Ramos (cell line): ENCODE measurements at regions not wholly inside any gene's neighbourhood (a gene's known extent, or its start where the extent isn't known, plus 50 kb on each side); places are given as distances from the start of the nearest gene placed in this dataset.

Experiments
- in situ Hi-C: fragments of 300-500 bp; cut with MboI; formaldehyde crosslinking; loops from one replicate; pipeline ENCODE4 v1.14.3; 2022; ENCODE audit warnings: low sequenced_read_pairs; ENCODE audit not compliant: unreplicated experiment

- in situ Hi-C loops = no loop called here
Observed at GRCh38 chr4:114161809-114162208, 182.4 kb upstream of the ARSJ start.

- in situ Hi-C loops = no loop called here
Observed at GRCh38 chr4:114163051-114163450, 183.6 kb upstream of the ARSJ start.

- in situ Hi-C loops = no loop called here
Observed at GRCh38 chr4:114173968-114174367, 194.5 kb upstream of the ARSJ start.

GRCh38 chr4:114177628-114178027, 198.2 kb upstream of the ARSJ start:
- in situ Hi-C loops = no loop called here

GRCh38 chr4:114178392-114178791, 198.9 kb upstream of the ARSJ start:
- in situ Hi-C loops = no loop called here

GRCh38 chr4:114180481-114180880, 201.0 kb upstream of the ARSJ start:
- in situ Hi-C loops = no loop called here

GRCh38 chr4:114184901-114185300, 205.5 kb upstream of the ARSJ start:
- in situ Hi-C loops = no loop called here

GRCh38 chr4:114187592-114187991, 208.1 kb upstream of the ARSJ start:
- in situ Hi-C loops = no loop called here

- in situ Hi-C loops = no loop called here
Observed at GRCh38 chr4:114191496-114191895, 212.0 kb upstream of the ARSJ start.

- in situ Hi-C loops = no loop called here
Observed at GRCh38 chr4:114192854-114193253, 213.4 kb upstream of the ARSJ start.

GRCh38 chr4:114193624-114194399, 214.4 kb upstream of the ARSJ start:
- in situ Hi-C loops = no loop called here

- in situ Hi-C loops = no loop called here
Observed at GRCh38 chr4:114196606-114197005, 217.2 kb upstream of the ARSJ start.

- in situ Hi-C loops = no loop called here
Observed at GRCh38 chr4:114200026-114200425, 220.6 kb upstream of the ARSJ start.

GRCh38 chr4:114205261-114205660, 225.8 kb upstream of the ARSJ start:
- in situ Hi-C loops = no loop called here

GRCh38 chr4:114208574-114209151, 229.2 kb upstream of the ARSJ start:
- in situ Hi-C loops = no loop called here

- in situ Hi-C loops = no loop called here
Observed at GRCh38 chr4:114209584-114209983, 230.1 kb upstream of the ARSJ start.

- in situ Hi-C loops = no loop called here
Observed at GRCh38 chr4:114211556-114211955, 232.1 kb upstream of the ARSJ start.

- in situ Hi-C loops = no loop called here
Observed at GRCh38 chr4:114217150-114217817, 237.8 kb upstream of the ARSJ start.

- in situ Hi-C loops = no loop called here
Observed at GRCh38 chr4:114223580-114223979, 244.1 kb upstream of the ARSJ start.

- in situ Hi-C loops = no loop called here
Observed at GRCh38 chr4:114225436-114225835, 246.0 kb upstream of the ARSJ start.

GRCh38 chr4:114226179-114226578, 246.7 kb upstream of the ARSJ start:
- in situ Hi-C loops = no loop called here
